ENCODE measurements at regions not wholly inside any gene's neighbourhood (a gene's known extent, or its start where the extent isn't known, plus 50 kb on each side); places are given as distances from the start of the nearest gene placed in this dataset.

DNA sequence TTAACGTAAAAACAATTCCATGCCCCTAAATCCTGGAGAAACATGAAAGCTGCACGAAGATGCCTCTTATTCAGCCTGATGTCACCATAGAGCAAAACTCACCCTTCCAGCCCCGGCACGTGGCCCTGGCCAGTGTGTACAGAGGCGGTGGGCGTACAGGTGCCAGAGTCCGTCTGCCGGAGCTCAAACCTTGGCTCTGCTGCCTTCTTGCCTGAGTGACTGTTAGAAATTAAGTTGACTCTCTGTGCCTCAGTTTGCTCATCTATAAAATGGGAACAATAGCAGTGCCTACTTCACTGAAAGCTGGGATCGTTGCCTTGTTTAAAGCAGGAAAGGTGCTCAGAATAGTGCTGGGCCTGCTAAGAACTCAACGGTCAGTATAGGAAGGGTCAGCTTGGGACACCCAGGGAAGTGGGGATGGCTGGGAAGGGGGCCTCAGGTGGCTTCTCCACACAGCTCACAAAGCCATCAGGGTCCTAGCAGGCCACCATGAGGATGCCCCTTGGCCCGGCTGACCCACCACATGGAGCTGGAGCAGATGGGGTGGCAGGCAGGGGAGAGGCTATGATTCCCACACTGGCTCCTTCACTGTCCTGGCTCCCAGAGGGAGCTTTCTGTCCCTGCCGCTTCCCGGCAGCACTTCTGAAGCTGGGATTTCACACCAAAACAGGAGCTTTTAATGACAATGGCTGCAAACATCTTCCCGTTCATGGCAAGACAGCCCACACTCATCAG, 237.2 kb downstream of the NPHP4 start:
- TF ChIP-seq, protein P1, sequence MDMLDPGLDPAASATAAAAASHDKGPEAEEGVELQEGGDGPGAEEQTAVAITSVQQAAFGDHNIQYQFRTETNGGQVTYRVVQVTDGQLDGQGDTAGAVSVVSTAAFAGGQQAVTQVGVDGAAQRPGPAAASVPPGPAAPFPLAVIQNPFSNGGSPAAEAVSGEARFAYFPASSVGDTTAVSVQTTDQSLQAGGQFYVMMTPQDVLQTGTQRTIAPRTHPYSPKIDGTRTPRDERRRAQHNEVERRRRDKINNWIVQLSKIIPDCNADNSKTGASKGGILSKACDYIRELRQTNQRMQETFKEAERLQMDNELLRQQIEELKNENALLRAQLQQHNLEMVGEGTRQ (CRISPR knock-in tag; IDR thresholded peaks at IDR 0.05): no peak
- TF ChIP-seq ZNF317 (CRISPR knock-in tag; IDR thresholded peaks at IDR 0.05; ENCODE audit: borderline replicate concordance, low read depth) (no peak), ZBTB21 (CRISPR knock-in tag; IDR thresholded peaks at IDR 0.05; ENCODE audit: borderline replicate concordance) (no peak), SOX15 (CRISPR knock-in tag; IDR thresholded peaks at IDR 0.05) (no peak)
- TF ChIP-seq, protein P2, sequence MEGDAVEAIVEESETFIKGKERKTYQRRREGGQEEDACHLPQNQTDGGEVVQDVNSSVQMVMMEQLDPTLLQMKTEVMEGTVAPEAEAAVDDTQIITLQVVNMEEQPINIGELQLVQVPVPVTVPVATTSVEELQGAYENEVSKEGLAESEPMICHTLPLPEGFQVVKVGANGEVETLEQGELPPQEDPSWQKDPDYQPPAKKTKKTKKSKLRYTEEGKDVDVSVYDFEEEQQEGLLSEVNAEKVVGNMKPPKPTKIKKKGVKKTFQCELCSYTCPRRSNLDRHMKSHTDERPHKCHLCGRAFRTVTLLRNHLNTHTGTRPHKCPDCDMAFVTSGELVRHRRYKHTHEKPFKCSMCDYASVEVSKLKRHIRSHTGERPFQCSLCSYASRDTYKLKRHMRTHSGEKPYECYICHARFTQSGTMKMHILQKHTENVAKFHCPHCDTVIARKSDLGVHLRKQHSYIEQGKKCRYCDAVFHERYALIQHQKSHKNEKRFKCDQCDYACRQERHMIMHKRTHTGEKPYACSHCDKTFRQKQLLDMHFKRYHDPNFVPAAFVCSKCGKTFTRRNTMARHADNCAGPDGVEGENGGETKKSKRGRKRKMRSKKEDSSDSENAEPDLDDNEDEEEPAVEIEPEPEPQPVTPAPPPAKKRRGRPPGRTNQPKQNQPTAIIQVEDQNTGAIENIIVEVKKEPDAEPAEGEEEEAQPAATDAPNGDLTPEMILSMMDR (IDR thresholded peaks at IDR 0.05): no peak
- TF ChIP-seq, protein P3, sequence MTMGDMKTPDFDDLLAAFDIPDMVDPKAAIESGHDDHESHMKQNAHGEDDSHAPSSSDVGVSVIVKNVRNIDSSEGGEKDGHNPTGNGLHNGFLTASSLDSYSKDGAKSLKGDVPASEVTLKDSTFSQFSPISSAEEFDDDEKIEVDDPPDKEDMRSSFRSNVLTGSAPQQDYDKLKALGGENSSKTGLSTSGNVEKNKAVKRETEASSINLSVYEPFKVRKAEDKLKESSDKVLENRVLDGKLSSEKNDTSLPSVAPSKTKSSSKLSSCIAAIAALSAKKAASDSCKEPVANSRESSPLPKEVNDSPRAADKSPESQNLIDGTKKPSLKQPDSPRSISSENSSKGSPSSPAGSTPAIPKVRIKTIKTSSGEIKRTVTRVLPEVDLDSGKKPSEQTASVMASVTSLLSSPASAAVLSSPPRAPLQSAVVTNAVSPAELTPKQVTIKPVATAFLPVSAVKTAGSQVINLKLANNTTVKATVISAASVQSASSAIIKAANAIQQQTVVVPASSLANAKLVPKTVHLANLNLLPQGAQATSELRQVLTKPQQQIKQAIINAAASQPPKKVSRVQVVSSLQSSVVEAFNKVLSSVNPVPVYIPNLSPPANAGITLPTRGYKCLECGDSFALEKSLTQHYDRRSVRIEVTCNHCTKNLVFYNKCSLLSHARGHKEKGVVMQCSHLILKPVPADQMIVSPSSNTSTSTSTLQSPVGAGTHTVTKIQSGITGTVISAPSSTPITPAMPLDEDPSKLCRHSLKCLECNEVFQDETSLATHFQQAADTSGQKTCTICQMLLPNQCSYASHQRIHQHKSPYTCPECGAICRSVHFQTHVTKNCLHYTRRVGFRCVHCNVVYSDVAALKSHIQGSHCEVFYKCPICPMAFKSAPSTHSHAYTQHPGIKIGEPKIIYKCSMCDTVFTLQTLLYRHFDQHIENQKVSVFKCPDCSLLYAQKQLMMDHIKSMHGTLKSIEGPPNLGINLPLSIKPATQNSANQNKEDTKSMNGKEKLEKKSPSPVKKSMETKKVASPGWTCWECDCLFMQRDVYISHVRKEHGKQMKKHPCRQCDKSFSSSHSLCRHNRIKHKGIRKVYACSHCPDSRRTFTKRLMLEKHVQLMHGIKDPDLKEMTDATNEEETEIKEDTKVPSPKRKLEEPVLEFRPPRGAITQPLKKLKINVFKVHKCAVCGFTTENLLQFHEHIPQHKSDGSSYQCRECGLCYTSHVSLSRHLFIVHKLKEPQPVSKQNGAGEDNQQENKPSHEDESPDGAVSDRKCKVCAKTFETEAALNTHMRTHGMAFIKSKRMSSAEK (CRISPR knock-in tag; IDR thresholded peaks at IDR 0.05; ENCODE audit: borderline replicate concordance): no peak
- TF ChIP-seq, protein P4, sequence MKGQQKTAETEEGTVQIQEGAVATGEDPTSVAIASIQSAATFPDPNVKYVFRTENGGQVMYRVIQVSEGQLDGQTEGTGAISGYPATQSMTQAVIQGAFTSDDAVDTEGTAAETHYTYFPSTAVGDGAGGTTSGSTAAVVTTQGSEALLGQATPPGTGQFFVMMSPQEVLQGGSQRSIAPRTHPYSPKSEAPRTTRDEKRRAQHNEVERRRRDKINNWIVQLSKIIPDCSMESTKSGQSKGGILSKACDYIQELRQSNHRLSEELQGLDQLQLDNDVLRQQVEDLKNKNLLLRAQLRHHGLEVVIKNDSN (CRISPR knock-in tag; IDR thresholded peaks at IDR 0.05): no peak
- TF ChIP-seq, protein P5, sequence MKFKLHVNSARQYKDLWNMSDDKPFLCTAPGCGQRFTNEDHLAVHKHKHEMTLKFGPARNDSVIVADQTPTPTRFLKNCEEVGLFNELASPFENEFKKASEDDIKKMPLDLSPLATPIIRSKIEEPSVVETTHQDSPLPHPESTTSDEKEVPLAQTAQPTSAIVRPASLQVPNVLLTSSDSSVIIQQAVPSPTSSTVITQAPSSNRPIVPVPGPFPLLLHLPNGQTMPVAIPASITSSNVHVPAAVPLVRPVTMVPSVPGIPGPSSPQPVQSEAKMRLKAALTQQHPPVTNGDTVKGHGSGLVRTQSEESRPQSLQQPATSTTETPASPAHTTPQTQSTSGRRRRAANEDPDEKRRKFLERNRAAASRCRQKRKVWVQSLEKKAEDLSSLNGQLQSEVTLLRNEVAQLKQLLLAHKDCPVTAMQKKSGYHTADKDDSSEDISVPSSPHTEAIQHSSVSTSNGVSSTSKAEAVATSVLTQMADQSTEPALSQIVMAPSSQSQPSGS (CRISPR knock-in tag; IDR thresholded peaks at IDR 0.05; ENCODE audit: borderline replicate concordance, low read depth): no peak
- TF ChIP-seq, protein P6, sequence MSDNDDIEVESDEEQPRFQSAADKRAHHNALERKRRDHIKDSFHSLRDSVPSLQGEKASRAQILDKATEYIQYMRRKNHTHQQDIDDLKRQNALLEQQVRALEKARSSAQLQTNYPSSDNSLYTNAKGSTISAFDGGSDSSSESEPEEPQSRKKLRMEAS (CRISPR knock-in tag; IDR thresholded peaks at IDR 0.05): no peak
- TF ChIP-seq, protein P7, sequence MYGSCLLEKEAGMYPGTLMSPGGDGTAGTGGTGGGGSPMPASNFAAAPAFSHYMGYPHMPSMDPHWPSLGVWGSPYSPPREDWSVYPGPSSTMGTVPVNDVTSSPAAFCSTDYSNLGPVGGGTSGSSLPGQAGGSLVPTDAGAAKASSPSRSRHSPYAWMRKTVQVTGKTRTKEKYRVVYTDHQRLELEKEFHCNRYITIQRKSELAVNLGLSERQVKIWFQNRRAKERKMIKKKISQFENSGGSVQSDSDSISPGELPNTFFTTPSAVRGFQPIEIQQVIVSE (CRISPR knock-in tag; IDR thresholded peaks at IDR 0.05; ENCODE audit: borderline replicate concordance): no peak

Measured in WTC11 (cell line).